GM23338 (cell line): ENCODE measurements at regions not wholly inside any gene's neighbourhood (a gene's known extent, or its start where the extent isn't known, plus 50 kb on each side); places are given as distances from the start of the nearest gene placed in this dataset.

Experiments used
- CREB1 ChIP-seq: fragments of 250-450 bp; sonication (Bioruptor Pico); IDR thresholded peaks from 2 replicates; pipeline ENCODE4 v1.5.0; 2020; ENCODE audit warnings: low read depth, mild to moderate bottlenecking, moderate library complexity
- CTCF ChIP-seq, 2 experiments: fragments of 200-600 bp in 1 of 2; sonication (generic) in 1 of 2; conservative IDR thresholded peaks; 2 replicates each; pipeline versions ENCODE4 v1.5.1 to v1.6.1; 2016 to 2017; ENCODE audit warnings: antibody characterized with exemption in 2 of 2, low read depth in 2 of 2, mild to moderate bottlenecking in 2 of 2, moderate library complexity in 1 of 2
- ETS1 ChIP-seq: IDR thresholded peaks from 2 replicates; pipeline ENCODE4 v1.6.1; 2016; ENCODE audit warnings: antibody characterized with exemption
- EZH2 ChIP-seq: fragments of 200-600 bp; sonication (generic); IDR thresholded peaks from one replicate; pipeline ENCODE4 v1.8.0; 2017; ENCODE audit warnings: antibody characterized with exemption, mild to moderate bottlenecking, low read depth; ENCODE audit not compliant: unreplicated experiment
- EZH2phosphoT487 ChIP-seq: fragments of 200-600 bp; sonication (generic); IDR thresholded peaks from one replicate; pipeline ENCODE4 v1.8.1; 2018; ENCODE audit warnings: antibody characterized with exemption; ENCODE audit not compliant: unreplicated experiment
- JUNB ChIP-seq: IDR thresholded peaks from one replicate; pipeline ENCODE4 v1.6.1; 2016; ENCODE audit warnings: antibody characterized with exemption; ENCODE audit not compliant: unreplicated experiment
- NANOG ChIP-seq: IDR thresholded peaks from 2 replicates; pipeline ENCODE4 v1.6.1; 2016; ENCODE audit warnings: antibody characterized with exemption, borderline replicate concordance
- POLR2AphosphoS5 ChIP-seq: IDR thresholded peaks from 2 replicates; pipeline ENCODE4 v1.6.1; 2016; ENCODE audit warnings: antibody characterized with exemption, low read depth
- REST ChIP-seq: IDR thresholded peaks from one replicate; pipeline ENCODE4 v1.6.1; 2018; ENCODE audit warnings: antibody characterized with exemption; ENCODE audit not compliant: unreplicated experiment
- STAT1 ChIP-seq: IDR thresholded peaks from one replicate; pipeline ENCODE4 v1.6.1; 2016; ENCODE audit warnings: antibody characterized with exemption; ENCODE audit not compliant: unreplicated experiment
- ZNF114 ChIP-seq: fragments of 250-450 bp; sonication (Bioruptor Pico); IDR thresholded peaks from 2 replicates; pipeline ENCODE4 v1.5.0; 2020; ENCODE audit warnings: mild to moderate bottlenecking, moderate library complexity
- ZNF331 ChIP-seq: fragments of 250-450 bp; sonication (Bioruptor Pico); IDR thresholded peaks from 2 replicates; pipeline ENCODE4 v1.5.0; 2020; ENCODE audit warnings: low read depth, mild to moderate bottlenecking, moderate library complexity
- ZNF462 ChIP-seq: fragments of 250-450 bp; sonication (Bioruptor Pico); IDR thresholded peaks from 2 replicates; pipeline ENCODE4 v1.5.0; 2020; ENCODE audit warnings: mild to moderate bottlenecking, moderate library complexity

GRCh38 chr13:56457535-56458190 is 683.1 kb upstream of the PRR20A start:
- TF ChIP-seq REST: no peak
- TF ChIP-seq CTCF (conservative IDR thresholded peaks at IDR 0.05; ENCODE audit: low read depth in 2 of 2): no peak
- no peak for TF ChIP-seq CREB1 (CRISPR knock-in tag)
- no peak for TF ChIP-seq NANOG
- TF ChIP-seq EZH2: no peak
- TF ChIP-seq POLR2AphosphoS5: no peak
- TF ChIP-seq JUNB: no peak
- no peak for TF ChIP-seq ETS1
- TF ChIP-seq STAT1: no peak
- no peak for TF ChIP-seq EZH2phosphoT487
- TF ChIP-seq ZNF114 (CRISPR knock-in tag): no peak
- no peak for TF ChIP-seq ZNF331 (CRISPR knock-in tag)
- no peak for TF ChIP-seq ZNF462 (CRISPR knock-in tag)
